ENCODE measurements at regions not wholly inside any gene's neighbourhood (a gene's known extent, or its start where the extent isn't known, plus 50 kb on each side); places are given as distances from the start of the nearest gene placed in this dataset.

- TF ChIP-seq CTCF (conservative IDR thresholded peaks at IDR 0.05; ENCODE audit: low read depth in 2 of 2): no peak
- no peak for TF ChIP-seq POLR2AphosphoS5 (IDR thresholded peaks at IDR 0.05; ENCODE audit: low read depth)
- TF ChIP-seq EZH2 (IDR thresholded peaks at IDR 0.05; ENCODE audit: low read depth, unreplicated experiment): no peak
- TF ChIP-seq REST (IDR thresholded peaks at IDR 0.05; ENCODE audit: unreplicated experiment): no peak
- no peak for TF ChIP-seq CREB1 (CRISPR knock-in tag; IDR thresholded peaks at IDR 0.05; ENCODE audit: low read depth)
- TF ChIP-seq STAT1 (IDR thresholded peaks at IDR 0.05; ENCODE audit: unreplicated experiment): no peak
- TF ChIP-seq JUNB (IDR thresholded peaks at IDR 0.05; ENCODE audit: unreplicated experiment): no peak
- TF ChIP-seq EZH2phosphoT487 (IDR thresholded peaks at IDR 0.05; ENCODE audit: unreplicated experiment): no peak
Measured at GRCh38 chr22:48729499-48730171, 1098.0 kb downstream of the BRD1 start.

Data from GM23338 (cell line).